K562 (cell line): ENCODE measurements at regions not wholly inside any gene's neighbourhood (a gene's known extent, or its start where the extent isn't known, plus 50 kb on each side); places are given as distances from the start of the nearest gene placed in this dataset.

Experiments
- ATAC-seq: fragments of 200-7000 bp; cut with Tn5 transposase; 3 replicates; pipeline ENCODE4 v1.9.1; 2020; ENCODE audit warnings: moderate library complexity
- BruUV-seq: library from RNA; stranded (reverse); fragments of 400-500 nt; replicated peaks from 2 replicates; lab custom pipeline; 2021; lab: Mats Ljungman, UMichigan
- CTCF ChIA-PET: fragments of 300-600 bp; formaldehyde crosslinking; extraction: SDS; loops from one replicate; lab custom pipeline; 2021; ENCODE audit warnings: low intra/inter-chr PET ratio; lab: Yijun Ruan, JAX
- POLR2A ChIA-PET: fragments of 300-600, 350-650 bp; sonication (Branson Sonifier 250); formaldehyde crosslinking; extraction: SDS; loops from one replicate; lab custom pipeline; 2021; ENCODE audit warnings: antibody characterized with exemption, inconsistent platforms; lab: Yijun Ruan, JAX
- DNase-seq, 4 experiments: peaks; one replicate each; pipeline versions ENCODE4 v3.0.0 to v3.0.0-alpha.2; 2011 to 2018; ENCODE audit warnings: low spot score in 3 of 4, mixed read lengths in 3 of 4; ENCODE audit errors: extremely low read depth in 1 of 4
- FAIRE-seq: peaks from 2 replicates; lab custom pipeline; 2011; peaks lifted over from hg19 to GRCh38; lab: Jason Lieb, UNC
- H2AFZ ChIP-seq: 2 replicates; pipeline ENCODE4 v1.6.0; 2011; ENCODE audit warnings: low read depth, low read length, control low read depth, inconsistent platforms
- H3K27ac ChIP-seq: fragments of 200-600 bp; 3 replicates; pipeline ENCODE4 v1.8.0; 2011; ENCODE audit warnings: low read depth, mild to moderate bottlenecking, control low read depth, inconsistent platforms, low read length, moderate library complexity, mixed read lengths; ENCODE audit errors: extremely low read depth
- H3K27me3 ChIP-seq, 2 experiments: fragments of 300-600 bp in 1 of 2; 2 replicates in 1 of 2; 3 replicates in 1 of 2; pipeline versions ENCODE4 v1.6.0 to v1.8.0; 2011; ENCODE audit warnings: inconsistent platforms in 2 of 2, low read length in 2 of 2, mild to moderate bottlenecking in 1 of 2, mixed read lengths in 1 of 2, moderate library complexity in 1 of 2; ENCODE audit not compliant: control insufficient read depth in 2 of 2, insufficient read depth in 2 of 2
- H3K36me3 ChIP-seq: fragments of 300-600 bp; 3 replicates; pipeline ENCODE4 v1.8.0; 2011; ENCODE audit warnings: mild to moderate bottlenecking, low read length, inconsistent platforms; ENCODE audit not compliant: control insufficient read depth, insufficient read depth
- H3K4me1 ChIP-seq, 2 experiments: fragments of 200-600 bp in 1 of 2; replicated peaks in 1 of 2; 2 replicates in 1 of 2; 3 replicates in 1 of 2; pipeline versions ENCODE4 v1.5.1 to v1.8.0; 2011; ENCODE audit warnings: inconsistent platforms in 2 of 2, low read length in 2 of 2, mild to moderate bottlenecking in 1 of 2, mixed read lengths in 1 of 2, moderate library complexity in 1 of 2; ENCODE audit not compliant: control insufficient read depth in 2 of 2, insufficient read depth in 2 of 2
- H3K4me2 ChIP-seq: 2 replicates; pipeline ENCODE4 v1.6.1; 2011; ENCODE audit warnings: low read length, control low read depth, inconsistent platforms, mixed read lengths; ENCODE audit not compliant: insufficient read depth
- H3K4me3 ChIP-seq: fragments of 200-600 bp; sonication (generic), shearing (Covaris generic); 2 replicates; pipeline ENCODE4 v1.5.1; 2016; ENCODE audit warnings: control low read depth, inconsistent platforms
- H3K79me2 ChIP-seq: fragments of 200-600 bp; 3 replicates; pipeline ENCODE4 v1.8.0; 2011; ENCODE audit warnings: low read length, inconsistent platforms; ENCODE audit not compliant: control insufficient read depth, insufficient read depth
- H3K9ac ChIP-seq, 2 experiments: 2 replicates each; pipeline versions ENCODE4 v1.6.0 to v1.6.1; 2011; ENCODE audit warnings: low read depth in 2 of 2, low read length in 2 of 2, control low read depth in 1 of 2, inconsistent platforms in 1 of 2, mild to moderate bottlenecking in 1 of 2, mixed read lengths in 1 of 2; ENCODE audit not compliant: insufficient read depth in 1 of 2
- H3K9me1 ChIP-seq: one replicate; pipeline ENCODE4 v1.6.0; 2011; ENCODE audit warnings: inconsistent platforms, mild to moderate bottlenecking, low read length, moderate library complexity; ENCODE audit not compliant: control insufficient read depth, insufficient read depth
- H3K9me3 ChIP-seq: replicated peaks from 2 replicates; pipeline ENCODE4 v1.5.1; 2011; ENCODE audit warnings: low read depth, low read length, inconsistent platforms; ENCODE audit not compliant: control insufficient read depth, insufficient read depth
- H4K20me1 ChIP-seq: replicated peaks from 2 replicates; pipeline ENCODE4 v1.6.1; 2011; ENCODE audit warnings: low read length, inconsistent platforms, mixed read lengths; ENCODE audit not compliant: control insufficient read depth, insufficient read depth
- HDAC6 ChIP-seq: IDR thresholded peaks from 2 replicates; pipeline ENCODE4 v1.6.1; 2012; ENCODE audit warnings: low read depth, mild to moderate bottlenecking, control low read depth, inconsistent platforms, low read length, moderate library complexity
- LCOR ChIP-seq: sonication (generic); formaldehyde crosslinking; IDR thresholded peaks from 2 replicates; pipeline ENCODE4 v1.8.0; 2022; ENCODE audit warnings: mild to moderate bottlenecking, missing genetic modification reagents
- NFIX ChIP-seq: fragments of 250-450 bp; sonication (Bioruptor Pico); IDR thresholded peaks from 2 replicates; pipeline ENCODE4 v1.4.0; 2020; ENCODE audit warnings: low read depth, mild to moderate bottlenecking, moderate library complexity
- PTTG1 ChIP-seq: fragments of 450-650 bp; IDR thresholded peaks from 2 replicates; pipeline ENCODE4 v1.6.1; 2016; ENCODE audit warnings: low read depth, mild to moderate bottlenecking, missing genetic modification characterization, missing compliant biosample characterization
- SAP30 ChIP-seq: fragments of 200-600 bp; sonication (generic); IDR thresholded peaks from 2 replicates; pipeline ENCODE4 v1.6.1; 2012; ENCODE audit warnings: borderline replicate concordance, low read depth, mild to moderate bottlenecking, moderate library complexity, low read length, control low read depth, inconsistent platforms; ENCODE audit not compliant: insufficient read depth, poor library complexity, severe bottlenecking
- ZNF274 ChIP-seq: IDR thresholded peaks from 2 replicates; pipeline ENCODE4 v1.6.1; 2011; ENCODE audit warnings: low read depth, mild to moderate bottlenecking, low read length, moderate library complexity, borderline replicate concordance
- ZNF311 ChIP-seq: fragments of 250-450 bp; sonication (Bioruptor Pico); IDR thresholded peaks from 2 replicates; pipeline ENCODE4 v1.4.0; 2020; ENCODE audit warnings: mild to moderate bottlenecking, moderate library complexity
- ZNF347 ChIP-seq: fragments of 450-650 bp; formaldehyde crosslinking; IDR thresholded peaks from 2 replicates; pipeline ENCODE4 v1.4.0; 2020; ENCODE audit warnings: low read depth, mild to moderate bottlenecking, moderate library complexity
- WGBS: fragments of 100-300 bp; shearing (Covaris generic); methylation state at CpG from one replicate; pipeline ENCODE4 v1.1.6; 2016; ENCODE audit warnings: low coverage, mixed read lengths; ENCODE audit not compliant: insufficient coverage; ENCODE audit errors: missing lambda C conversion rate; 5-methylcytosine and 5-hydroxymethylcytosine counted together
- in situ Hi-C: fragments of 300-500 bp; cut with MboI; formaldehyde crosslinking; loops from 4 replicates; pipeline ENCODE4 v1.15.0; 2018; ENCODE audit warnings: inconsistent platforms, mixed read lengths
- intact Hi-C: fragments of 100-400 bp; cut with micrococcal nuclease; formaldehyde crosslinking; loops from 2 replicates; pipeline ENCODE4 v1.14.2; 2022
- TF ChIP-seq, protein P1 (sequence below): fragments of 200-600 bp; sonication (generic); IDR thresholded peaks from one replicate; pipeline ENCODE4 v1.6.1; 2012; ENCODE audit warnings: mild to moderate bottlenecking, low read depth, low read length, inconsistent platforms
- TF ChIP-seq, protein P2 (sequence below), 2 experiments: fragments of 200-800 bp in 1 of 2; sonication (Bioruptor generic) in 1 of 2; sonication (generic) in 1 of 2; formaldehyde crosslinking in 1 of 2; IDR thresholded peaks in 1 of 2; conservative IDR thresholded peaks in 1 of 2; 2 replicates each; pipeline versions ENCODE4 v1.5.0 to v1.6.1; 2016 to 2020; ENCODE audit warnings: missing compliant biosample characterization in 1 of 2, missing genetic modification characterization in 1 of 2, missing genetic modification reagents in 1 of 2

DNA sequence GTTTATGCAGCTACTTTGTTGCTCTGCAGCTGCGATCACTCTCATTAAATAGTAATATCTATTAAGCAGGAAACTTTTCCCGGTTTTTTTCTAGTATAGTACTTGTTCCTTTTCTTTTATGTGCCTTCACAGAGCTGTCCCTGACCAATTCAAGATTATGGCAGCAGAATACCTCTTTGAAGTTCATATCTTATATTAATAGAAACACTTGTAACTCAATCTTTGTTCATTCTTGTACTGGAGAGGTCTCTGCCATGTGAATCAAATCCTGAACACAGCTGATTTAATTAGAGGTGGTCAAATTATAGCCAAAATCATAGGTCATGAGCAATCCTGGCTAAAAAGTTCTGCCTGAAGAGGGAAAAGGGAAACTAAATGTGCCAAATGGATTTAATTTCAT lies 399.0 kb upstream of the ARHGEF26 start:
- no peaks in the 10 kb centered on the region for H3K4me1 ChIP-seq
- H3K79me2 ChIP-seq: no peaks in the 10 kb centered on the region
- no peak overlapping the region for H3K4me2 ChIP-seq
- no peak overlapping the region for H3K4me3 ChIP-seq
- H3K36me3 ChIP-seq: no peaks in the 10 kb centered on the region
- no peaks in the 10 kb centered on the region for H3K9me1 ChIP-seq
- intact Hi-C loops: no loop called here
- ChIA-PET CTCF (no interaction called here), POLR2A (no interaction called here)
- DNase-seq (no peak), FAIRE-seq (no peak), ATAC-seq (no peak)
- no peaks in the 10 kb centered on the region for H3K27me3 ChIP-seq
- no TSS peak for BruUV-seq
- H3K9me3 ChIP-seq: no peaks in the 10 kb centered on the region
- no peaks in the 10 kb centered on the region for H4K20me1 ChIP-seq
- H3K9ac ChIP-seq: no peak overlapping the region
- H2AFZ ChIP-seq: no peak overlapping the region
- no peak overlapping the region for H3K27ac ChIP-seq
- in situ Hi-C loops: no loop called here
- 4% methylated on average over 2 of the region's 2 CpGs for WGBS
- no peak for TF ChIP-seq LCOR (CRISPR knock-in tag)
- TF ChIP-seq, protein P1, sequence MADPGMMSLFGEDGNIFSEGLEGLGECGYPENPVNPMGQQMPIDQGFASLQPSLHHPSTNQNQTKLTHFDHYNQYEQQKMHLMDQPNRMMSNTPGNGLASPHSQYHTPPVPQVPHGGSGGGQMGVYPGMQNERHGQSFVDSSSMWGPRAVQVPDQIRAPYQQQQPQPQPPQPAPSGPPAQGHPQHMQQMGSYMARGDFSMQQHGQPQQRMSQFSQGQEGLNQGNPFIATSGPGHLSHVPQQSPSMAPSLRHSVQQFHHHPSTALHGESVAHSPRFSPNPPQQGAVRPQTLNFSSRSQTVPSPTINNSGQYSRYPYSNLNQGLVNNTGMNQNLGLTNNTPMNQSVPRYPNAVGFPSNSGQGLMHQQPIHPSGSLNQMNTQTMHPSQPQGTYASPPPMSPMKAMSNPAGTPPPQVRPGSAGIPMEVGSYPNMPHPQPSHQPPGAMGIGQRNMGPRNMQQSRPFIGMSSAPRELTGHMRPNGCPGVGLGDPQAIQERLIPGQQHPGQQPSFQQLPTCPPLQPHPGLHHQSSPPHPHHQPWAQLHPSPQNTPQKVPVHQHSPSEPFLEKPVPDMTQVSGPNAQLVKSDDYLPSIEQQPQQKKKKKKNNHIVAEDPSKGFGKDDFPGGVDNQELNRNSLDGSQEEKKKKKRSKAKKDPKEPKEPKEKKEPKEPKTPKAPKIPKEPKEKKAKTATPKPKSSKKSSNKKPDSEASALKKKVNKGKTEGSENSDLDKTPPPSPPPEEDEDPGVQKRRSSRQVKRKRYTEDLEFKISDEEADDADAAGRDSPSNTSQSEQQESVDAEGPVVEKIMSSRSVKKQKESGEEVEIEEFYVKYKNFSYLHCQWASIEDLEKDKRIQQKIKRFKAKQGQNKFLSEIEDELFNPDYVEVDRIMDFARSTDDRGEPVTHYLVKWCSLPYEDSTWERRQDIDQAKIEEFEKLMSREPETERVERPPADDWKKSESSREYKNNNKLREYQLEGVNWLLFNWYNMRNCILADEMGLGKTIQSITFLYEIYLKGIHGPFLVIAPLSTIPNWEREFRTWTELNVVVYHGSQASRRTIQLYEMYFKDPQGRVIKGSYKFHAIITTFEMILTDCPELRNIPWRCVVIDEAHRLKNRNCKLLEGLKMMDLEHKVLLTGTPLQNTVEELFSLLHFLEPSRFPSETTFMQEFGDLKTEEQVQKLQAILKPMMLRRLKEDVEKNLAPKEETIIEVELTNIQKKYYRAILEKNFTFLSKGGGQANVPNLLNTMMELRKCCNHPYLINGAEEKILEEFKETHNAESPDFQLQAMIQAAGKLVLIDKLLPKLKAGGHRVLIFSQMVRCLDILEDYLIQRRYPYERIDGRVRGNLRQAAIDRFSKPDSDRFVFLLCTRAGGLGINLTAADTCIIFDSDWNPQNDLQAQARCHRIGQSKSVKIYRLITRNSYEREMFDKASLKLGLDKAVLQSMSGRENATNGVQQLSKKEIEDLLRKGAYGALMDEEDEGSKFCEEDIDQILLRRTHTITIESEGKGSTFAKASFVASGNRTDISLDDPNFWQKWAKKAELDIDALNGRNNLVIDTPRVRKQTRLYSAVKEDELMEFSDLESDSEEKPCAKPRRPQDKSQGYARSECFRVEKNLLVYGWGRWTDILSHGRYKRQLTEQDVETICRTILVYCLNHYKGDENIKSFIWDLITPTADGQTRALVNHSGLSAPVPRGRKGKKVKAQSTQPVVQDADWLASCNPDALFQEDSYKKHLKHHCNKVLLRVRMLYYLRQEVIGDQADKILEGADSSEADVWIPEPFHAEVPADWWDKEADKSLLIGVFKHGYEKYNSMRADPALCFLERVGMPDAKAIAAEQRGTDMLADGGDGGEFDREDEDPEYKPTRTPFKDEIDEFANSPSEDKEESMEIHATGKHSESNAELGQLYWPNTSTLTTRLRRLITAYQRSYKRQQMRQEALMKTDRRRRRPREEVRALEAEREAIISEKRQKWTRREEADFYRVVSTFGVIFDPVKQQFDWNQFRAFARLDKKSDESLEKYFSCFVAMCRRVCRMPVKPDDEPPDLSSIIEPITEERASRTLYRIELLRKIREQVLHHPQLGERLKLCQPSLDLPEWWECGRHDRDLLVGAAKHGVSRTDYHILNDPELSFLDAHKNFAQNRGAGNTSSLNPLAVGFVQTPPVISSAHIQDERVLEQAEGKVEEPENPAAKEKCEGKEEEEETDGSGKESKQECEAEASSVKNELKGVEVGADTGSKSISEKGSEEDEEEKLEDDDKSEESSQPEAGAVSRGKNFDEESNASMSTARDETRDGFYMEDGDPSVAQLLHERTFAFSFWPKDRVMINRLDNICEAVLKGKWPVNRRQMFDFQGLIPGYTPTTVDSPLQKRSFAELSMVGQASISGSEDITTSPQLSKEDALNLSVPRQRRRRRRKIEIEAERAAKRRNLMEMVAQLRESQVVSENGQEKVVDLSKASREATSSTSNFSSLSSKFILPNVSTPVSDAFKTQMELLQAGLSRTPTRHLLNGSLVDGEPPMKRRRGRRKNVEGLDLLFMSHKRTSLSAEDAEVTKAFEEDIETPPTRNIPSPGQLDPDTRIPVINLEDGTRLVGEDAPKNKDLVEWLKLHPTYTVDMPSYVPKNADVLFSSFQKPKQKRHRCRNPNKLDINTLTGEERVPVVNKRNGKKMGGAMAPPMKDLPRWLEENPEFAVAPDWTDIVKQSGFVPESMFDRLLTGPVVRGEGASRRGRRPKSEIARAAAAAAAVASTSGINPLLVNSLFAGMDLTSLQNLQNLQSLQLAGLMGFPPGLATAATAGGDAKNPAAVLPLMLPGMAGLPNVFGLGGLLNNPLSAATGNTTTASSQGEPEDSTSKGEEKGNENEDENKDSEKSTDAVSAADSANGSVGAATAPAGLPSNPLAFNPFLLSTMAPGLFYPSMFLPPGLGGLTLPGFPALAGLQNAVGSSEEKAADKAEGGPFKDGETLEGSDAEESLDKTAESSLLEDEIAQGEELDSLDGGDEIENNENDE: no peak
- TF ChIP-seq, protein P2, sequence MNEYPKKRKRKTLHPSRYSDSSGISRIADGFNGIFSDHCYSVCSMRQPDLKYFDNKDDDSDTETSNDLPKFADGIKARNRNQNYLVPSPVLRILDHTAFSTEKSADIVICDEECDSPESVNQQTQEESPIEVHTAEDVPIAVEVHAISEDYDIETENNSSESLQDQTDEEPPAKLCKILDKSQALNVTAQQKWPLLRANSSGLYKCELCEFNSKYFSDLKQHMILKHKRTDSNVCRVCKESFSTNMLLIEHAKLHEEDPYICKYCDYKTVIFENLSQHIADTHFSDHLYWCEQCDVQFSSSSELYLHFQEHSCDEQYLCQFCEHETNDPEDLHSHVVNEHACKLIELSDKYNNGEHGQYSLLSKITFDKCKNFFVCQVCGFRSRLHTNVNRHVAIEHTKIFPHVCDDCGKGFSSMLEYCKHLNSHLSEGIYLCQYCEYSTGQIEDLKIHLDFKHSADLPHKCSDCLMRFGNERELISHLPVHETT (CRISPR knock-in tag; conservative IDR thresholded peaks at IDR 0.05 in 1 of 2, IDR thresholded peaks at IDR 0.05 in 1 of 2): no peak
- no peak for TF ChIP-seq PTTG1
- no peak for TF ChIP-seq ZNF274
- no peak for TF ChIP-seq HDAC6
- no peak for TF ChIP-seq ZNF311 (CRISPR knock-in tag)
- TF ChIP-seq ZNF347 (CRISPR knock-in tag): no peak
- no peak for TF ChIP-seq SAP30
- no peak for TF ChIP-seq NFIX
